ENCODE measurements at regions not wholly inside any gene's neighbourhood (a gene's known extent, or its start where the extent isn't known, plus 50 kb on each side); places are given as distances from the start of the nearest gene placed in this dataset.

- no peak overlapping the region for H3K4me2 ChIP-seq (ENCODE audit: low read depth, low read length)
- no TSS peak for BruUV-seq (replicated peaks)
- ATAC-seq: no peak
- TF ChIP-seq ZBTB21 (CRISPR knock-in tag; IDR thresholded peaks at IDR 0.05) (no peak), FOXP4 (CRISPR knock-in tag; IDR thresholded peaks at IDR 0.05) (no peak), ZC3H4 (CRISPR knock-in tag; IDR thresholded peaks at IDR 0.05; ENCODE audit: borderline replicate concordance) (no peak), ZNF256 (CRISPR knock-in tag; conservative IDR thresholded peaks at IDR 0.05) (no peak), AHR (CRISPR knock-in tag; IDR thresholded peaks at IDR 0.05) (no peak)
- no peak overlapping the region for H3K27ac ChIP-seq (ENCODE audit: extremely low read length, insufficient read depth, low read length)
- no peaks in the 10 kb centered on the region for H3K79me2 ChIP-seq (ENCODE audit: insufficient read depth, low read length)
- intact Hi-C loops (cut with micrococcal nuclease; ENCODE audit: unreplicated experiment): no loop called here
- H3K4me1 ChIP-seq (ENCODE audit: insufficient read depth, low read length): no peaks in the 10 kb centered on the region
- no peak for DNase-seq (ENCODE audit: low spot score)
- H3K27me3 ChIP-seq (ENCODE audit: control insufficient read depth in 1 of 2, insufficient read depth in 2 of 2, low read length in 2 of 2): no peaks in the 10 kb centered on the region
- 23% methylated on average over 2 of the region's 2 CpGs for WGBS (ENCODE audit: low lambda C conversion rate)
- H4K20me1 ChIP-seq (ENCODE audit: insufficient read depth, low read length): no peaks in the 10 kb centered on the region
- no peaks in the 10 kb centered on the region for H3K9me3 ChIP-seq (ENCODE audit: low read length)
- FAIRE-seq: no peak
- no peak overlapping the region for H2AFZ ChIP-seq (ENCODE audit: low read length)
- in situ Hi-C loops (cut with HindIII; ENCODE audit: extremely low pct_ligation_motif_present, low pct_unique_long_range_greater_than_20kb): no loop called here
- ChIA-PET CTCF (ENCODE audit: low intra/inter-chr PET ratio, low total read pairs) (no interaction called here), POLR2A (no interaction called here)
- no peaks in the 10 kb centered on the region for H3K36me3 ChIP-seq (replicated peaks in 1 of 2; ENCODE audit: control insufficient read depth in 1 of 2, insufficient read depth in 2 of 2, low read length in 2 of 2)
- H3K9ac ChIP-seq (ENCODE audit: insufficient read depth, low read depth, low read length): no peak overlapping the region
- no peak overlapping the region for H3K4me3 ChIP-seq (replicated peaks in 1 of 3; ENCODE audit: insufficient read depth in 1 of 3, low read depth in 2 of 3, low read length in 3 of 3)
Observed at GRCh38 chr4:148514581-148514980, 72.4 kb upstream of the NR3C2 start.

GRCh38 chr4:148514041-148514440 lies 71.8 kb upstream of the NR3C2 start:
- no peaks in the 10 kb centered on the region for H3K27me3 ChIP-seq (ENCODE audit: control insufficient read depth in 1 of 2, insufficient read depth in 2 of 2, low read length in 2 of 2)
- no peaks in the 10 kb centered on the region for H3K79me2 ChIP-seq (ENCODE audit: insufficient read depth, low read length)
- no peak for FAIRE-seq
- no peaks in the 10 kb centered on the region for H4K20me1 ChIP-seq (ENCODE audit: insufficient read depth, low read length)
- ChIA-PET POLR2A (no interaction called here), CTCF (ENCODE audit: low intra/inter-chr PET ratio, low total read pairs) (no interaction called here)
- in situ Hi-C loops (cut with HindIII; ENCODE audit: extremely low pct_ligation_motif_present, low pct_unique_long_range_greater_than_20kb) (no loop called here), intact Hi-C loops (cut with micrococcal nuclease; ENCODE audit: unreplicated experiment) (no loop called here)
- 0% methylated on average over 1 of the region's 1 CpG for WGBS (ENCODE audit: low lambda C conversion rate)
- no peak overlapping the region for H3K9ac ChIP-seq (ENCODE audit: insufficient read depth, low read depth, low read length)
- no peak overlapping the region for H3K27ac ChIP-seq (ENCODE audit: extremely low read length, insufficient read depth, low read length)
- BruUV-seq (replicated peaks): no TSS peak
- H3K36me3 ChIP-seq (replicated peaks in 1 of 2; ENCODE audit: control insufficient read depth in 1 of 2, insufficient read depth in 2 of 2, low read length in 2 of 2): no peaks in the 10 kb centered on the region
- no peak for ATAC-seq
- H2AFZ ChIP-seq (ENCODE audit: low read length): no peak overlapping the region
- H3K4me1 ChIP-seq (ENCODE audit: insufficient read depth, low read length): no peaks in the 10 kb centered on the region
- H3K4me3 ChIP-seq (replicated peaks in 1 of 3; ENCODE audit: insufficient read depth in 1 of 3, low read depth in 2 of 3, low read length in 3 of 3): no peak overlapping the region
- no peak for DNase-seq (ENCODE audit: low spot score)
- peaks cover under 1% of the 10 kb centered on the region; the same call in 1 of the 2 replicates for H3K9me3 ChIP-seq (ENCODE audit: low read length)
- no peak overlapping the region for H3K4me2 ChIP-seq (ENCODE audit: low read depth, low read length)
- TF ChIP-seq, protein P1, sequence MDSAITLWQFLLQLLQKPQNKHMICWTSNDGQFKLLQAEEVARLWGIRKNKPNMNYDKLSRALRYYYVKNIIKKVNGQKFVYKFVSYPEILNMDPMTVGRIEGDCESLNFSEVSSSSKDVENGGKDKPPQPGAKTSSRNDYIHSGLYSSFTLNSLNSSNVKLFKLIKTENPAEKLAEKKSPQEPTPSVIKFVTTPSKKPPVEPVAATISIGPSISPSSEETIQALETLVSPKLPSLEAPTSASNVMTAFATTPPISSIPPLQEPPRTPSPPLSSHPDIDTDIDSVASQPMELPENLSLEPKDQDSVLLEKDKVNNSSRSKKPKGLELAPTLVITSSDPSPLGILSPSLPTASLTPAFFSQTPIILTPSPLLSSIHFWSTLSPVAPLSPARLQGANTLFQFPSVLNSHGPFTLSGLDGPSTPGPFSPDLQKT (CRISPR knock-in tag; IDR thresholded peaks at IDR 0.05; ENCODE audit: borderline replicate concordance): no peak
- TF ChIP-seq KDM5A (IDR thresholded peaks at IDR 0.05; ENCODE audit: borderline replicate concordance, low read length) (no peak), NCOA1 (CRISPR knock-in tag; IDR thresholded peaks at IDR 0.05) (no peak), MTA1 (CRISPR knock-in tag; IDR thresholded peaks at IDR 0.05; ENCODE audit: borderline replicate concordance) (no peak), GATAD1 (CRISPR knock-in tag; IDR thresholded peaks at IDR 0.05) (no peak), ZNF75D (CRISPR knock-in tag; IDR thresholded peaks at IDR 0.05; ENCODE audit: borderline replicate concordance) (no peak), ZNF225 (CRISPR knock-in tag; IDR thresholded peaks at IDR 0.05) (no peak), ZNF674 (CRISPR knock-in tag; IDR thresholded peaks at IDR 0.05; ENCODE audit: low read depth) (no peak), ZNF782 (CRISPR knock-in tag; IDR thresholded peaks at IDR 0.05; ENCODE audit: borderline replicate concordance) (no peak), MXD4 (CRISPR knock-in tag; IDR thresholded peaks at IDR 0.05) (no peak)
- TF ChIP-seq, protein P2, sequence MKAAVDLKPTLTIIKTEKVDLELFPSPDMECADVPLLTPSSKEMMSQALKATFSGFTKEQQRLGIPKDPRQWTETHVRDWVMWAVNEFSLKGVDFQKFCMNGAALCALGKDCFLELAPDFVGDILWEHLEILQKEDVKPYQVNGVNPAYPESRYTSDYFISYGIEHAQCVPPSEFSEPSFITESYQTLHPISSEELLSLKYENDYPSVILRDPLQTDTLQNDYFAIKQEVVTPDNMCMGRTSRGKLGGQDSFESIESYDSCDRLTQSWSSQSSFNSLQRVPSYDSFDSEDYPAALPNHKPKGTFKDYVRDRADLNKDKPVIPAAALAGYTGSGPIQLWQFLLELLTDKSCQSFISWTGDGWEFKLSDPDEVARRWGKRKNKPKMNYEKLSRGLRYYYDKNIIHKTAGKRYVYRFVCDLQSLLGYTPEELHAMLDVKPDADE (CRISPR knock-in tag; IDR thresholded peaks at IDR 0.05): no peak
- TF ChIP-seq, protein P3, sequence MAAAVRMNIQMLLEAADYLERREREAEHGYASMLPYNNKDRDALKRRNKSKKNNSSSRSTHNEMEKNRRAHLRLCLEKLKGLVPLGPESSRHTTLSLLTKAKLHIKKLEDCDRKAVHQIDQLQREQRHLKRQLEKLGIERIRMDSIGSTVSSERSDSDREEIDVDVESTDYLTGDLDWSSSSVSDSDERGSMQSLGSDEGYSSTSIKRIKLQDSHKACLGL (CRISPR knock-in tag; IDR thresholded peaks at IDR 0.05): no peak

Measured in HepG2 (cell line).